ENCODE measurements at regions not wholly inside any gene's neighbourhood (a gene's known extent, or its start where the extent isn't known, plus 50 kb on each side); places are given as distances from the start of the nearest gene placed in this dataset.
A peak's percentile ranks its signal among the peaks of the same experiment; 100 is the strongest.

DNA sequence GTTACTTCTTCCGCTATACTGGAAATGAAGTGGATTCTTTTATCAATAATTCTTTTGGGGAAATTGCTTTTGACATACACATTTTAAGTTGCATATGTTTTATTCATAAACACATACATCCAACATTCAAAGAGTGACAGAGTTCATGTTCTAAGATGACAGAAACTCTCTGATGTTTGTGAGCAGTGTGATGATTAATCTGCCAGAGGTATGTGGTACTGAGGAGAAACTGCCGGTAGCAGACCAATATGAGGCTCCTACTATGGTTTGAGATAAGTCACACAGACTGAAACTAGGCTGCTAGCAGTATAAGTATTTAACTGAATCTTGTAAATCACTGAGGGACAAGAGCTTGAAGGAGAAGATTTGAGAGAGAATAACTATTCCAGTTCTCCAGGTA is 524.1 kb upstream of the SEMA3D start:
- no peak for DNase-seq (ENCODE audit: low read depth)
- H3K4me3 ChIP-seq (ENCODE audit: low read depth, low read length) = no peak overlapping the region
- TF ChIP-seq, protein P1, sequence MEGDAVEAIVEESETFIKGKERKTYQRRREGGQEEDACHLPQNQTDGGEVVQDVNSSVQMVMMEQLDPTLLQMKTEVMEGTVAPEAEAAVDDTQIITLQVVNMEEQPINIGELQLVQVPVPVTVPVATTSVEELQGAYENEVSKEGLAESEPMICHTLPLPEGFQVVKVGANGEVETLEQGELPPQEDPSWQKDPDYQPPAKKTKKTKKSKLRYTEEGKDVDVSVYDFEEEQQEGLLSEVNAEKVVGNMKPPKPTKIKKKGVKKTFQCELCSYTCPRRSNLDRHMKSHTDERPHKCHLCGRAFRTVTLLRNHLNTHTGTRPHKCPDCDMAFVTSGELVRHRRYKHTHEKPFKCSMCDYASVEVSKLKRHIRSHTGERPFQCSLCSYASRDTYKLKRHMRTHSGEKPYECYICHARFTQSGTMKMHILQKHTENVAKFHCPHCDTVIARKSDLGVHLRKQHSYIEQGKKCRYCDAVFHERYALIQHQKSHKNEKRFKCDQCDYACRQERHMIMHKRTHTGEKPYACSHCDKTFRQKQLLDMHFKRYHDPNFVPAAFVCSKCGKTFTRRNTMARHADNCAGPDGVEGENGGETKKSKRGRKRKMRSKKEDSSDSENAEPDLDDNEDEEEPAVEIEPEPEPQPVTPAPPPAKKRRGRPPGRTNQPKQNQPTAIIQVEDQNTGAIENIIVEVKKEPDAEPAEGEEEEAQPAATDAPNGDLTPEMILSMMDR (IDR thresholded peaks at IDR 0.05; ENCODE audit: insufficient read depth, low read depth, low read length) = no peak

DNA sequence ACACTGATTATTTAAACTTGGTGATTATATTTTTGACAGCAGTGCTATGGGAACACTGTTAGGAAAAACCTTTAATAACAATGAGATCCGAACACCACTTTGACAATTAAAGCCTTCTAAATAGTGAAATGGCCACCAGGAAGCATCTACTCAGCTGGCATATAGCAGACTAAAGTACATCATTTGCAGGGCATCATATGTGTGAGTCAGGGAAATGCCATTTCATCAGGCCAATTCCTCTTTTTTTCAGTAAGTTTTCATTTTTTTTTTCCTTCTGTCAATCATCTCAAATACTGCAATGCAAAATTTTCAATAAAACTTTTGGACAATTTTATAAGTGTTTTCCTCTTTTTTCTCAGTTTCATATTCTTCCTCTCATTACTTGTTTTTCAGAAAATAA is 521.4 kb upstream of the SEMA3D start:
- TF ChIP-seq, protein P1 (IDR thresholded peaks at IDR 0.05; ENCODE audit: insufficient read depth, low read depth, low read length) = no peak
- no peak for DNase-seq (ENCODE audit: low read depth)
- no peak overlapping the region for H3K4me3 ChIP-seq (ENCODE audit: low read depth, low read length)

DNA sequence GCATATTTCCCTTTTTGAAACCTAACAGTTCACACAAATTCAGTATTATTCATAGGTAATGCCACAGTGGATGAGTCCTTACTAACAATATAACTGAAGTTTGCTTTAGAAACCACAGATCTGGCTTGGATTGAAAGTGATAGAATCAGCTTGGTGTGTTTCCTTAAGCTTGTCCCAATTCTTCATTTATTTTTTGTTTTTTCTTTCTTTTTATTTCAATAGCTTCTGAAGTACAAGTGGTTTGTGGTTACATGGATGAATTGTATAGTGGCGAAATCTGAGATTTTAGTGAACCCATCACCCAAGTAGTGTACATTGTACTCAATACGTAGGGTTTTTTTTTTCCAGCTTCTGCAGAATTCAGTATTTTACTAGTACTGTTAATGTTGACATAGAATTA is 518.2 kb upstream of the SEMA3D start:
- DNase-seq (ENCODE audit: low read depth) = no peak
- TF ChIP-seq, protein P1 (IDR thresholded peaks at IDR 0.05; ENCODE audit: insufficient read depth, low read depth, low read length) = no peak
- H3K4me3 ChIP-seq (ENCODE audit: low read depth, low read length) = no peak overlapping the region

DNA sequence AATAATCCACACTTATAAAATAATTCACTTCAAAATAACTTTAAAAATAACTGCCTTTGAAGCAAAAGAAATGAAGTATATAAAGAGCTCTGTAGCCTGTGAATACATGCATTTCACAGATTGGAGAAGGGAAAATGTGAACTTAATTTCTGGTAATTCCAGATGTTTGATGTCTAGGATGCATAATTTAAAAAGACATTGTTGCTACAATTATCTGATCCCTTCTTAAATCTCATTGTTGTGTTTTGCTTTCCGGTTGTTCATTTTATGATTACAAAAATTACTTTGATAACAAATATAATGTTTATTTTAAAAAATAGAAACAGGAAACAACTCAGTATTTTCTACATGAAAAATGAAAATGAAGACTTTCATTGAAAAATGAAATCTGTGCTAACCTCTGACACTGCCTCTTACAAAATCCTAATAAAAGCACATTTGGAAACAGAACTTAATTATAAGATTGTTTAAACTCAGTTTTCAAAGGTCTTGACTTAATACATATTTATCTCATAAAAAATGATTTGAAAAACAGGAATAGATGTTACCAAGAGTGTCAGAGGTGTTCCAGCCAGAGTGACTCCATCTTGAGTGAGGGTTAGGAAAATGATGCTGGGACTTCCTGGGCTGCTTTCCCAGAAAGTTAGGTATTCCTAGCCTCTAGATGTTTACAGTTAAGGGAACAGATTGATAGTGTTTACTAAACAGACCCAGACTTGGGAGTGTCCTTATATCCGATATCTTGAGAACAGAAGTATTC is 516.6 kb upstream of the SEMA3D start:
- peak; percentile 23 for DNase-seq (ENCODE audit: low read depth)
- TF ChIP-seq, protein P1 (IDR thresholded peaks at IDR 0.05; ENCODE audit: insufficient read depth, low read depth, low read length) = no peak
- no peak overlapping the region for H3K4me3 ChIP-seq (ENCODE audit: low read depth, low read length)

DNA sequence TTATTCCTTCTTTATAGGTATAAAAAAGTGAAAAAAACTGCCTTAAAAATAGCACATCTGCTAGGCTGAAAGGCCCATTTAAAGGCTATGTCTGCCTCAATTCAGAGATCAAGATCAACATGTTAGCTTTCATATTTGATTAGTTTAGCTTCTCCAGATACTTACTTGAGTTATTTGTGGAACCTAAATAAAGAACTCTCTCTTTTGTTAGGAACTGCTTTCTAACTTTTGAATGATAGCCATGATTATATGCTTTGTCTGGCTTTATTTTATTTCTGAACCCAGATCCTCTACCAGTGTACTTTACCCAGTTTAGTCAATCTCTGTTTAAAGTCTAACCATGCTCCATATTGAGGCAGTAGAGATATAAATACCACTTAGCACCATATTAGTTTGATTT is 515.5 kb upstream of the SEMA3D start:
- TF ChIP-seq, protein P1 (IDR thresholded peaks at IDR 0.05; ENCODE audit: insufficient read depth, low read depth, low read length) = no peak
- DNase-seq (ENCODE audit: low read depth) = no peak
- H3K4me3 ChIP-seq (ENCODE audit: low read depth, low read length) = no peak overlapping the region

DNA sequence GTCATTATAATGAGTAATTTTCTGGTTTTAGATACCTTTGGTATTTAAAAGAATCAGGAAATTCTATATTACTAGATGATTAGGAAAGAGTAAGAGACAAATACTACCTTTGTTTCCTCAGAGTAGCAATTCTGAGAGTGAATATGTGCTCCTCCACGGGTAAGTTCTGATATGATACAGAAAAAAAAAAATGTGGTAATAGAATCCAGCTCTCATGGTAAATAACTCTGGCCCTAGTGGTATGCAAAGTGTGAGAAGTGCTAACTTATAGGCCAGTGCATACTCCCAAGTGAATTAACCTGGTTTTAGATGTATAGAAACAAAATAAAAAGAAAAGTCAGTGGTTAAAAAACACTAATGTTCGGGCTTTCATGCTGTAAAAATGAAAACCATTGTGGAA is 512.6 kb upstream of the SEMA3D start:
- DNase-seq (ENCODE audit: low read depth) = no peak
- TF ChIP-seq, protein P1 (IDR thresholded peaks at IDR 0.05; ENCODE audit: insufficient read depth, low read depth, low read length) = no peak
- H3K4me3 ChIP-seq (ENCODE audit: low read depth, low read length) = no peak overlapping the region

DNA sequence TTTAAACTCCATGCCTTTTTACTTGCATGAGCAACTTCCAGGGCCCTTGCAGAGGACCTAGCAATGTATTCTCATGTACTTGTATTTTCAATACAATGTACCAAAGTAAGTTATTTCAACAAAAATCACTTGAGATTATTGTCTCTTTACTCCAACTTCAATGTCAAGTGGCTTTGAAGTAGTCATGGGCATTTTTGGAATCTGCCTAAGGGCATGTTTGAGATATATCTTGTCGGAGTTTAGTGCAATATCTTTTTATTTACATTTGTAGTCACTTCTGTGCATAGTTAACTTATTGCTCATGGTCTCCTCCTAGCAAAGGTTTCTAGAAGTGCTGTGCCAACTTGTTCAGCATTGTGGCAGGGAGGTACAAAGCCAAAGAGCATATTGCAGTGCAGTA is 508.7 kb upstream of the SEMA3D start:
- TF ChIP-seq, protein P1 (IDR thresholded peaks at IDR 0.05; ENCODE audit: insufficient read depth, low read depth, low read length) = no peak
- DNase-seq (ENCODE audit: low read depth) = no peak
- H3K4me3 ChIP-seq (ENCODE audit: low read depth, low read length) = no peak overlapping the region

Measured in fibroblast of villous mesenchyme (primary cell).